Tibial nerve (tissue), 4 donors: ENCODE measurements at regions not wholly inside any gene's neighbourhood (a gene's known extent, or its start where the extent isn't known, plus 50 kb on each side); places are given as distances from the start of the nearest gene placed in this dataset.

Source experiments
- DNase-seq, 2 donors: peaks; one replicate each; pipeline ENCODE4 v3.0.0-alpha.2; 2019; ENCODE audit warnings: low spot score in 2 of 2
- H3K27ac ChIP-seq, 4 donors: fragments of 200-600 bp; sonication (generic) in 3 of 4; one replicate each; pipeline ENCODE4 v1.5.1; 2017 to 2019; ENCODE audit warnings: mild to moderate bottlenecking in 1 of 4
- H3K27me3 ChIP-seq, 2 donors: fragments of 200-600 bp; sonication (generic) in 1 of 2; one replicate each; pipeline versions ENCODE4 v1.5.1 to v1.6.0; 2017 to 2019
- H3K36me3 ChIP-seq, 3 donors: fragments of 200-600 bp; sonication (generic); one replicate each; pipeline ENCODE4 v1.5.1; 2018 to 2019
- H3K4me1 ChIP-seq, 4 donors: fragments of 200-600 bp; sonication (generic) in 3 of 4; one replicate each; pipeline ENCODE4 v1.5.1; 2017 to 2019
- H3K4me3 ChIP-seq, 4 donors: fragments of 200-600 bp; sonication (generic) in 3 of 4; one replicate each; pipeline ENCODE4 v1.5.1; 2017 to 2019; ENCODE audit warnings: mild to moderate bottlenecking in 1 of 4, moderate library complexity in 1 of 4
- H3K9me3 ChIP-seq, 4 donors: fragments of 200-600 bp; sonication (generic) in 3 of 4; one replicate each; pipeline ENCODE4 v1.5.1; 2017 to 2019
- CTCF ChIP-seq, 5 experiments: fragments of 200-600 bp in 3 of 5; fragments of 450-650 bp in 2 of 5; sonication (generic) in 3 of 5; IDR thresholded peaks; one replicate each; pipeline ENCODE4 v1.5.1; 2016 to 2019; ENCODE audit warnings: antibody characterized with exemption in 5 of 5, mild to moderate bottlenecking in 3 of 5, moderate library complexity in 2 of 5
- EP300 ChIP-seq, 2 donors: sonication (generic); formaldehyde crosslinking; IDR thresholded peaks; one replicate each; pipeline ENCODE4 v1.6.1; 2017; ENCODE audit warnings: antibody characterized with exemption in 2 of 2, mild to moderate bottlenecking in 1 of 2
- POLR2A ChIP-seq, 2 donors: fragments of 450-650 bp; IDR thresholded peaks; one replicate each; pipeline ENCODE4 v1.6.1; 2017; ENCODE audit warnings: antibody characterized with exemption in 2 of 2, mild to moderate bottlenecking in 2 of 2, moderate library complexity in 2 of 2
- WGBS, 2 donors: methylation state at CpG; one replicate each; pipeline ENCODE4 v1.1.5; 2018; 5-methylcytosine and 5-hydroxymethylcytosine counted together

- H3K9me3 ChIP-seq = no peaks in the 10 kb centered on the region
- TF ChIP-seq POLR2A (IDR thresholded peaks at IDR 0.05) = no peak
- no peak for TF ChIP-seq EP300 (IDR thresholded peaks at IDR 0.05)
- no peak for TF ChIP-seq CTCF (IDR thresholded peaks at IDR 0.05)
- no peak overlapping the region for H3K4me3 ChIP-seq
- no peak for DNase-seq
- no peaks in the 10 kb centered on the region for H3K36me3 ChIP-seq
- no peak overlapping the region for H3K27ac ChIP-seq
- no peaks in the 10 kb centered on the region for H3K4me1 ChIP-seq
- no peaks in the 10 kb centered on the region for H3K27me3 ChIP-seq
- WGBS, 2 donors = 65 to 80% methylated on average over 2 of the region's 2 CpGs
Measured at GRCh38 chr14:83312511-83312910, 1778.9 kb upstream of the SEL1L start.

- WGBS, 2 donors = 63 to 78% methylated on average over 2 of the region's 2 CpGs
- H3K4me3 ChIP-seq = no peak overlapping the region
- no peaks in the 10 kb centered on the region for H3K27me3 ChIP-seq
- no peak for TF ChIP-seq CTCF (IDR thresholded peaks at IDR 0.05)
- no peak for TF ChIP-seq EP300 (IDR thresholded peaks at IDR 0.05)
- TF ChIP-seq POLR2A (IDR thresholded peaks at IDR 0.05) = no peak
- H3K27ac ChIP-seq = no peak overlapping the region
- no peaks in the 10 kb centered on the region for H3K4me1 ChIP-seq
- H3K9me3 ChIP-seq = no peaks in the 10 kb centered on the region
- DNase-seq = no peak
- no peaks in the 10 kb centered on the region for H3K36me3 ChIP-seq
Measured at GRCh38 chr14:83314764-83315163, 1781.1 kb upstream of the SEL1L start.

- Histone ChIP-seq H3K27me3 (no peaks in the 10 kb centered on the region), H3K4me1 (no peaks in the 10 kb centered on the region), H3K36me3 (no peaks in the 10 kb centered on the region), H3K4me3 (no peak overlapping the region), H3K9me3 (no peaks in the 10 kb centered on the region), H3K27ac (no peak overlapping the region)
- WGBS, 2 donors = 98 to 100% methylated on average over 1 of the region's 1 CpG
- TF ChIP-seq EP300 (IDR thresholded peaks at IDR 0.05) = no peak
- no peak for TF ChIP-seq POLR2A (IDR thresholded peaks at IDR 0.05)
- TF ChIP-seq CTCF (IDR thresholded peaks at IDR 0.05) = no peak
- DNase-seq = no peak
Measured at GRCh38 chr14:83316356-83316755, 1782.7 kb upstream of the SEL1L start.

GRCh38 chr14:83320837-83321236, 1787.2 kb upstream of the SEL1L start:
- 79 to 88% methylated on average over 2 of the region's 2 CpGs for WGBS, 2 donors
- no peaks in the 10 kb centered on the region for H3K4me1 ChIP-seq
- no peaks in the 10 kb centered on the region for H3K27me3 ChIP-seq
- H3K36me3 ChIP-seq = no peaks in the 10 kb centered on the region
- H3K4me3 ChIP-seq = no peak overlapping the region
- no peak for DNase-seq
- no peak for TF ChIP-seq CTCF (IDR thresholded peaks at IDR 0.05)
- no peak for TF ChIP-seq EP300 (IDR thresholded peaks at IDR 0.05)
- H3K9me3 ChIP-seq = no peaks in the 10 kb centered on the region
- no peak overlapping the region for H3K27ac ChIP-seq

- no peak overlapping the region for H3K4me3 ChIP-seq
- H3K27ac ChIP-seq = no peak overlapping the region
- TF ChIP-seq CTCF (IDR thresholded peaks at IDR 0.05) (no peak), POLR2A (IDR thresholded peaks at IDR 0.05) (no peak), EP300 (IDR thresholded peaks at IDR 0.05) (no peak)
- H3K9me3 ChIP-seq = no peaks in the 10 kb centered on the region
- H3K4me1 ChIP-seq = no peaks in the 10 kb centered on the region
- no peaks in the 10 kb centered on the region for H3K36me3 ChIP-seq
- no peaks in the 10 kb centered on the region for H3K27me3 ChIP-seq
- no peak for DNase-seq
- 96 to 100% methylated on average over 2 of the region's 2 CpGs for WGBS, 2 donors
Measured at GRCh38 chr14:83331513-83331912, 1797.9 kb upstream of the SEL1L start.
